ENCODE measurements at regions not wholly inside any gene's neighbourhood (a gene's known extent, or its start where the extent isn't known, plus 50 kb on each side); places are given as distances from the start of the nearest gene placed in this dataset.
"Not testable (repeated sequence)": the region's sequence is repeated elsewhere in the genome, so short reads cannot be mapped to it uniquely, and the experiment has no call there.

GRCh38 chr5:38789134-38789533 lies 56.7 kb upstream of the OSMR start:
- intact Hi-C loops (cut with DNase I) = no loop called here
- no peak for TF ChIP-seq CTCF (IDR thresholded peaks at IDR 0.05)
- Histone ChIP-seq H3K27me3 (no peaks in the 10 kb centered on the region), H3K4me1 (no peaks in the 10 kb centered on the region), H3K36me3 (no peaks in the 10 kb centered on the region), H3K9me3 (no peaks in the 10 kb centered on the region), H3K4me3 (no peak overlapping the region), H3K9ac (ENCODE audit: low read depth in 2 of 2, low read length in 2 of 2) (no peak overlapping the region), H3K27ac (no peak overlapping the region)
- DNase-seq = no peak

GRCh38 chr5:38789777-38790176 lies 56.0 kb upstream of the OSMR start:
- no peak overlapping the region for H3K4me3 ChIP-seq
- H3K4me1 ChIP-seq = no peaks in the 10 kb centered on the region
- no peak for TF ChIP-seq CTCF (IDR thresholded peaks at IDR 0.05)
- no peaks in the 10 kb centered on the region for H3K9me3 ChIP-seq
- DNase-seq = no peak
- H3K36me3 ChIP-seq = no peaks in the 10 kb centered on the region
- H3K27ac ChIP-seq = no peak overlapping the region
- no peaks in the 10 kb centered on the region for H3K27me3 ChIP-seq
- intact Hi-C loops (cut with DNase I) = no loop called here
- no peak overlapping the region for H3K9ac ChIP-seq (ENCODE audit: low read depth in 2 of 2, low read length in 2 of 2)

GRCh38 chr5:38790268-38790667 lies 55.5 kb upstream of the OSMR start:
- H3K27me3 ChIP-seq = no peaks in the 10 kb centered on the region
- no peak for DNase-seq
- H3K9me3 ChIP-seq = no peaks in the 10 kb centered on the region
- no peak for TF ChIP-seq CTCF (IDR thresholded peaks at IDR 0.05)
- H3K36me3 ChIP-seq = no peaks in the 10 kb centered on the region
- intact Hi-C loops (cut with DNase I) = no loop called here
- H3K4me1 ChIP-seq = no peaks in the 10 kb centered on the region
- H3K4me3 ChIP-seq = no peak overlapping the region
- no peak overlapping the region for H3K9ac ChIP-seq (ENCODE audit: low read depth in 2 of 2, low read length in 2 of 2)
- no peak overlapping the region for H3K27ac ChIP-seq

GRCh38 chr5:38790891-38791290 lies 54.9 kb upstream of the OSMR start:
- Histone ChIP-seq H3K4me1 (no peaks in the 10 kb centered on the region), H3K9me3 (no peaks in the 10 kb centered on the region), H3K27ac (no peak overlapping the region), H3K27me3 (no peaks in the 10 kb centered on the region), H3K4me3 (no peak overlapping the region), H3K36me3 (no peaks in the 10 kb centered on the region), H3K9ac (ENCODE audit: low read depth in 2 of 2, low read length in 2 of 2) (no peak overlapping the region)
- DNase-seq = no peak
- TF ChIP-seq CTCF (IDR thresholded peaks at IDR 0.05) = no peak
- intact Hi-C loops (cut with DNase I) = no loop called here

- no peak overlapping the region for H3K9ac ChIP-seq (ENCODE audit: low read depth in 2 of 2, low read length in 2 of 2)
- H3K4me3 ChIP-seq = no peak overlapping the region
Measured at GRCh38 chr5:38793099-38793498, 52.7 kb upstream of the OSMR start.

GRCh38 chr5:38794037-38794436 lies 51.8 kb upstream of the OSMR start:
- intact Hi-C loops (cut with DNase I) = not testable (repeated sequence)

More at GRCh38 chr5:38793099-38793498, 52.7 kb upstream of the OSMR start:
- no peaks in the 10 kb centered on the region for H3K9me3 ChIP-seq
- no peaks in the 10 kb centered on the region for H3K36me3 ChIP-seq
- no peak for DNase-seq
- TF ChIP-seq CTCF (IDR thresholded peaks at IDR 0.05) = no peak
- no peak overlapping the region for H3K27ac ChIP-seq
- H3K4me1 ChIP-seq = no peaks in the 10 kb centered on the region
- intact Hi-C loops (cut with DNase I) = no loop called here
- no peaks in the 10 kb centered on the region for H3K27me3 ChIP-seq

More at GRCh38 chr5:38794037-38794436, 51.8 kb upstream of the OSMR start:
- not testable (repeated sequence) for H3K9ac ChIP-seq (ENCODE audit: low read depth in 2 of 2, low read length in 2 of 2); H3K27me3 ChIP-seq; H3K27ac ChIP-seq; H3K9me3 ChIP-seq; H3K36me3 ChIP-seq; DNase-seq; H3K4me1 ChIP-seq; H3K4me3 ChIP-seq

Measured in colonic mucosa (tissue), 4 donors.